ENCODE measurements at regions not wholly inside any gene's neighbourhood (a gene's known extent, or its start where the extent isn't known, plus 50 kb on each side); places are given as distances from the start of the nearest gene placed in this dataset.

- Histone ChIP-seq H3K27ac (ENCODE audit: low read depth in 2 of 2, low read length in 1 of 2) (no peak overlapping the region), H3K27me3 (ENCODE audit: control insufficient read depth in 1 of 2, insufficient read depth in 2 of 2, low read length in 2 of 2) (no peaks in the 10 kb centered on the region), H3K4me3 (ENCODE audit: low read depth in 1 of 2, low read length in 2 of 2) (no peak overlapping the region), H3K9me3 (ENCODE audit: control insufficient read depth in 2 of 2, insufficient read depth in 1 of 2, low read depth in 1 of 2, low read length in 1 of 2) (no peaks in the 10 kb centered on the region), H3K4me1 (ENCODE audit: control insufficient read depth in 2 of 2, insufficient read depth in 2 of 2, low read length in 1 of 2) (no peaks in the 10 kb centered on the region), H3K36me3 (ENCODE audit: control insufficient read depth in 2 of 2, insufficient read depth in 2 of 2, low read length in 1 of 2) (no peaks in the 10 kb centered on the region)
- 33 to 43% methylated on average over 1 of the region's 1 CpG for WGBS, 2 donors
Observed at GRCh38 chr7:80403686-80404241, 108.1 kb downstream of the GNAT3 start.

- no peaks in the 10 kb centered on the region for H3K4me1 ChIP-seq (ENCODE audit: control insufficient read depth in 2 of 2, insufficient read depth in 2 of 2, low read length in 1 of 2)
- no peak overlapping the region for H3K27ac ChIP-seq (ENCODE audit: low read depth in 2 of 2, low read length in 1 of 2)
- no peaks in the 10 kb centered on the region for H3K36me3 ChIP-seq (ENCODE audit: control insufficient read depth in 2 of 2, insufficient read depth in 2 of 2, low read length in 1 of 2)
- no peaks in the 10 kb centered on the region for H3K27me3 ChIP-seq (ENCODE audit: control insufficient read depth in 1 of 2, insufficient read depth in 2 of 2, low read length in 2 of 2)
- no peaks in the 10 kb centered on the region for H3K9me3 ChIP-seq (ENCODE audit: control insufficient read depth in 2 of 2, insufficient read depth in 1 of 2, low read depth in 1 of 2, low read length in 1 of 2)
- H3K4me3 ChIP-seq (ENCODE audit: low read depth in 1 of 2, low read length in 2 of 2): no peak overlapping the region
- WGBS, 2 donors: 85 to 86% methylated on average over 1 of the region's 1 CpG
Observed at GRCh38 chr7:80401708-80402107, 110.2 kb downstream of the GNAT3 start.

- Histone ChIP-seq H3K36me3 (ENCODE audit: control insufficient read depth in 2 of 2, insufficient read depth in 2 of 2, low read length in 1 of 2) (no peaks in the 10 kb centered on the region), H3K27ac (ENCODE audit: low read depth in 2 of 2, low read length in 1 of 2) (no peak overlapping the region), H3K4me3 (ENCODE audit: low read depth in 1 of 2, low read length in 2 of 2) (no peak overlapping the region), H3K4me1 (ENCODE audit: control insufficient read depth in 2 of 2, insufficient read depth in 2 of 2, low read length in 1 of 2) (no peaks in the 10 kb centered on the region), H3K27me3 (ENCODE audit: control insufficient read depth in 1 of 2, insufficient read depth in 2 of 2, low read length in 2 of 2) (no peaks in the 10 kb centered on the region), H3K9me3 (ENCODE audit: control insufficient read depth in 2 of 2, insufficient read depth in 1 of 2, low read depth in 1 of 2, low read length in 1 of 2) (no peaks in the 10 kb centered on the region)
- 79 to 83% methylated on average over 2 of the region's 2 CpGs for WGBS, 2 donors
Observed at GRCh38 chr7:80393786-80394185, 118.1 kb downstream of the GNAT3 start.

GRCh38 chr7:80392229-80393169, 119.4 kb downstream of the GNAT3 start:
- no peaks in the 10 kb centered on the region for H3K9me3 ChIP-seq (ENCODE audit: control insufficient read depth in 2 of 2, insufficient read depth in 1 of 2, low read depth in 1 of 2, low read length in 1 of 2)
- H3K27ac ChIP-seq (ENCODE audit: low read depth in 2 of 2, low read length in 1 of 2): no peak overlapping the region
- H3K27me3 ChIP-seq (ENCODE audit: control insufficient read depth in 1 of 2, insufficient read depth in 2 of 2, low read length in 2 of 2): no peaks in the 10 kb centered on the region
- no peaks in the 10 kb centered on the region for H3K4me1 ChIP-seq (ENCODE audit: control insufficient read depth in 2 of 2, insufficient read depth in 2 of 2, low read length in 1 of 2)
- H3K36me3 ChIP-seq (ENCODE audit: control insufficient read depth in 2 of 2, insufficient read depth in 2 of 2, low read length in 1 of 2): no peaks in the 10 kb centered on the region
- H3K4me3 ChIP-seq (ENCODE audit: low read depth in 1 of 2, low read length in 2 of 2): no peak overlapping the region
- WGBS, 2 donors: 74 to 75% methylated on average over 4 of the region's 4 CpGs

- WGBS, 2 donors: 51 to 64% methylated on average over 4 of the region's 4 CpGs
- Histone ChIP-seq H3K27me3 (ENCODE audit: control insufficient read depth in 1 of 2, insufficient read depth in 2 of 2, low read length in 2 of 2) (no peaks in the 10 kb centered on the region), H3K27ac (ENCODE audit: low read depth in 2 of 2, low read length in 1 of 2) (no peak overlapping the region), H3K36me3 (ENCODE audit: control insufficient read depth in 2 of 2, insufficient read depth in 2 of 2, low read length in 1 of 2) (no peaks in the 10 kb centered on the region), H3K9me3 (ENCODE audit: control insufficient read depth in 2 of 2, insufficient read depth in 1 of 2, low read depth in 1 of 2, low read length in 1 of 2) (no peaks in the 10 kb centered on the region), H3K4me3 (ENCODE audit: low read depth in 1 of 2, low read length in 2 of 2) (no peak overlapping the region), H3K4me1 (ENCODE audit: control insufficient read depth in 2 of 2, insufficient read depth in 2 of 2, low read length in 1 of 2) (no peaks in the 10 kb centered on the region)
Observed at GRCh38 chr7:80387634-80388193, 124.2 kb downstream of the GNAT3 start.

DNA sequence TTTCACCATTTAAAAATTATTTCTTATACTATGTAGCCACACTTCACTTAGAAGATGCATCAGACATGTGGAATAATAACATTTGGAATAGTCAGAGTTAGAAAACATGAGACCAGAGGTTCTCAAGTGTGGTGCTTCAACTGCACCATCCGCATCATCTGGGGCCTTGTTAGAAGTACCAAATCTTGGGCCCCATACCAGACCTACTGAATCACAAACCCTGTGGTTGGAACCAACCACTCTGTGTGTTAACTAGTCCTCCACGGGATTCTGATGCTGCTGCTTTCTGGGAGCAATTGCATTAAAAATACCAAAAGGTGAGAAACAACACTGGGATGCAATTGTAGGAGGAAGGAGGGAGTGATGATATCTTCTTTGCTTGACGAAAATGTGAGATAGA, 125.2 kb downstream of the GNAT3 start:
- Histone ChIP-seq H3K4me1 (ENCODE audit: control insufficient read depth in 2 of 2, insufficient read depth in 2 of 2, low read length in 1 of 2) (no peaks in the 10 kb centered on the region), H3K27ac (ENCODE audit: low read depth in 2 of 2, low read length in 1 of 2) (no peak overlapping the region), H3K4me3 (ENCODE audit: low read depth in 1 of 2, low read length in 2 of 2) (no peak overlapping the region), H3K36me3 (ENCODE audit: control insufficient read depth in 2 of 2, insufficient read depth in 2 of 2, low read length in 1 of 2) (no peaks in the 10 kb centered on the region), H3K27me3 (ENCODE audit: control insufficient read depth in 1 of 2, insufficient read depth in 2 of 2, low read length in 2 of 2) (no peaks in the 10 kb centered on the region), H3K9me3 (ENCODE audit: control insufficient read depth in 2 of 2, insufficient read depth in 1 of 2, low read depth in 1 of 2, low read length in 1 of 2) (no peaks in the 10 kb centered on the region)
- WGBS, 2 donors: 88 to 93% methylated on average over 3 of the region's 3 CpGs

DNA sequence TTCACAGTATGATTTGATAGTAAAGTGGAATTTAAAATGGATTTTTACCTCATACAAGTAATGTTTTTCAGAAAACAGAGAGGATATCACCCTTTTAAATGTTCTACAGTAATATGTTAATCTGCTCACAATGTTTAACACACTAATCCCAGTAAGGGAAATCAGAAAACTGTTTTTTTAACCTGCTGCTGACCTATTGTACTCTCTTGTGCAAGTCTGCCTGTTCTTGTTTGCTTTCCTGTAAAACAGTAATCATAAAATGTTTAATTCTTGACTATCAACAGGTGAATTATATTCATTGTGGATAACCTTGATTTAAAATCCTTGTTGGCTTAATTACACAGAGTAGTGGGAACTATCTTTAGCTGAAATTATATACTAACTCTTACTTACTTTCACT, 126.4 kb downstream of the GNAT3 start:
- H3K4me1 ChIP-seq (ENCODE audit: control insufficient read depth in 2 of 2, insufficient read depth in 2 of 2, low read length in 1 of 2): no peaks in the 10 kb centered on the region
- H3K36me3 ChIP-seq (ENCODE audit: control insufficient read depth in 2 of 2, insufficient read depth in 2 of 2, low read length in 1 of 2): no peaks in the 10 kb centered on the region
- H3K9me3 ChIP-seq (ENCODE audit: control insufficient read depth in 2 of 2, insufficient read depth in 1 of 2, low read depth in 1 of 2, low read length in 1 of 2): no peaks in the 10 kb centered on the region
- H3K27ac ChIP-seq (ENCODE audit: low read depth in 2 of 2, low read length in 1 of 2): no peak overlapping the region
- no peaks in the 10 kb centered on the region for H3K27me3 ChIP-seq (ENCODE audit: control insufficient read depth in 1 of 2, insufficient read depth in 2 of 2, low read length in 2 of 2)
- H3K4me3 ChIP-seq (ENCODE audit: low read depth in 1 of 2, low read length in 2 of 2): no peak overlapping the region

DNA sequence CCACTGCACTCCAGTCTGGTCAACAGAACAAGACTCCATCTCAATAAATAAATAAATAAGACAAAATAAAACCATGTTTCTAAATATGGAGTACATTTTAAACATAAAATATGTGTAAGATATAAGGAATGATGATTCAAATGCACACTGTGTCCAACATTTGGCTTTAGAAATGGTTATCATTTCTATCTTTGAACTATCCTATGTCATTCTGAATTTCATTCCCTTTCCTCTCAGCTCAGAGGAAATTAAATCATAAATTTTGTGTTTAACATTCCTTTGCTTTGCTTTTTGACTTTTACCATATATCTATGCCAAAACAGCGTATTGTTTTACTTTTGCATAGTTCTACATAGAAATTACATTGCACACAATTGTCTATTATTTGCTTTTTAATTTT, 130.9 kb downstream of the GNAT3 start:
- no peak overlapping the region for H3K27ac ChIP-seq (ENCODE audit: low read depth in 2 of 2, low read length in 1 of 2)
- H3K36me3 ChIP-seq (ENCODE audit: control insufficient read depth in 2 of 2, insufficient read depth in 2 of 2, low read length in 1 of 2): no peaks in the 10 kb centered on the region
- H3K4me1 ChIP-seq (ENCODE audit: control insufficient read depth in 2 of 2, insufficient read depth in 2 of 2, low read length in 1 of 2): no peaks in the 10 kb centered on the region
- no peaks in the 10 kb centered on the region for H3K27me3 ChIP-seq (ENCODE audit: control insufficient read depth in 1 of 2, insufficient read depth in 2 of 2, low read length in 2 of 2)
- no peaks in the 10 kb centered on the region for H3K9me3 ChIP-seq (ENCODE audit: control insufficient read depth in 2 of 2, insufficient read depth in 1 of 2, low read depth in 1 of 2, low read length in 1 of 2)
- WGBS, 2 donors: 83 to 87% methylated on average over 1 of the region's 1 CpG
- H3K4me3 ChIP-seq (ENCODE audit: low read depth in 1 of 2, low read length in 2 of 2): no peak overlapping the region

GRCh38 chr7:80379034-80379982, 132.6 kb downstream of the GNAT3 start:
- H3K4me1 ChIP-seq (ENCODE audit: control insufficient read depth in 2 of 2, insufficient read depth in 2 of 2, low read length in 1 of 2): no peaks in the 10 kb centered on the region
- no peaks in the 10 kb centered on the region for H3K9me3 ChIP-seq (ENCODE audit: control insufficient read depth in 2 of 2, insufficient read depth in 1 of 2, low read depth in 1 of 2, low read length in 1 of 2)
- no peaks in the 10 kb centered on the region for H3K27me3 ChIP-seq (ENCODE audit: control insufficient read depth in 1 of 2, insufficient read depth in 2 of 2, low read length in 2 of 2)
- no peak overlapping the region for H3K4me3 ChIP-seq (ENCODE audit: low read depth in 1 of 2, low read length in 2 of 2)
- no peak overlapping the region for H3K27ac ChIP-seq (ENCODE audit: low read depth in 2 of 2, low read length in 1 of 2)
- WGBS, 2 donors: 63 to 64% methylated on average over 3 of the region's 3 CpGs
- no peaks in the 10 kb centered on the region for H3K36me3 ChIP-seq (ENCODE audit: control insufficient read depth in 2 of 2, insufficient read depth in 2 of 2, low read length in 1 of 2)

All from esophagus (tissue), 2 donors.